DND-41 (cell line): ENCODE measurements at regions not wholly inside any gene's neighbourhood (a gene's known extent, or its start where the extent isn't known, plus 50 kb on each side); places are given as distances from the start of the nearest gene placed in this dataset.

Experiments
- ATAC-seq: fragments of 200-7000 bp; cut with Tn5 transposase; 3 replicates; pipeline ENCODE4 v1.9.1; 2021; ENCODE audit warnings: low read depth; ENCODE audit not compliant: insufficient read depth
- DNase-seq: peaks from one replicate; pipeline ENCODE4 v3.0.0-alpha.2; 2020
- H2AFZ ChIP-seq: 2 replicates; pipeline ENCODE4 v1.6.0; 2012; ENCODE audit warnings: low read depth, low read length
- H3K27ac ChIP-seq: 2 replicates; pipeline ENCODE4 v1.5.1; 2012; ENCODE audit warnings: low read length, inconsistent platforms
- H3K27me3 ChIP-seq: fragments of 200-600 bp; sonication (generic); 2 replicates; pipeline ENCODE4 v1.6.0; 2012; ENCODE audit warnings: low read length, mild to moderate bottlenecking, inconsistent platforms; ENCODE audit not compliant: insufficient read depth, poor library complexity
- H3K36me3 ChIP-seq: 2 replicates; pipeline ENCODE4 v1.5.1; 2012; ENCODE audit warnings: low read length, inconsistent platforms; ENCODE audit not compliant: insufficient read depth
- H3K4me1 ChIP-seq: 2 replicates; pipeline ENCODE4 v1.5.1; 2012; ENCODE audit warnings: mild to moderate bottlenecking, low read length; ENCODE audit not compliant: insufficient read depth
- H3K4me2 ChIP-seq: 2 replicates; pipeline ENCODE4 v1.6.0; 2012; ENCODE audit warnings: mild to moderate bottlenecking, moderate library complexity, low read length, inconsistent platforms; ENCODE audit not compliant: insufficient read depth
- H3K4me3 ChIP-seq, 2 experiments: fragments of 200-600 bp in 1 of 2; shearing (Covaris generic) in 1 of 2; 2 replicates each; pipeline ENCODE4 v1.5.1; 2012 to 2016; ENCODE audit warnings: inconsistent platforms in 2 of 2, low read length in 2 of 2, mild to moderate bottlenecking in 2 of 2, low read depth in 1 of 2, moderate library complexity in 1 of 2
- H3K79me2 ChIP-seq: 2 replicates; pipeline ENCODE4 v1.6.0; 2012; ENCODE audit warnings: low read length, inconsistent platforms; ENCODE audit not compliant: insufficient read depth
- H3K9ac ChIP-seq: 2 replicates; pipeline ENCODE4 v1.6.0; 2012; ENCODE audit warnings: low read depth, mild to moderate bottlenecking, inconsistent platforms, low read length, moderate library complexity
- H3K9me3 ChIP-seq: 2 replicates; pipeline ENCODE4 v1.5.1; 2012; ENCODE audit warnings: low read length, moderate library complexity, mild to moderate bottlenecking, inconsistent platforms; ENCODE audit not compliant: insufficient read depth, severe bottlenecking
- H4K20me1 ChIP-seq: 2 replicates; pipeline ENCODE4 v1.6.0; 2012; ENCODE audit warnings: low read length; ENCODE audit not compliant: insufficient read depth
- EZH2 ChIP-seq: IDR thresholded peaks from 3 replicates; pipeline ENCODE4 v1.6.1; 2012; ENCODE audit warnings: borderline replicate concordance, low read depth, mild to moderate bottlenecking, moderate library complexity, low read length, inconsistent platforms; ENCODE audit not compliant: severe bottlenecking
- TF ChIP-seq, protein P1 (sequence below): IDR thresholded peaks from 2 replicates; pipeline ENCODE4 v1.5.1; 2012; ENCODE audit warnings: borderline replicate concordance, low read length, moderate library complexity, mild to moderate bottlenecking; ENCODE audit not compliant: poor library complexity, severe bottlenecking; ENCODE audit errors: extremely low read depth

DNA sequence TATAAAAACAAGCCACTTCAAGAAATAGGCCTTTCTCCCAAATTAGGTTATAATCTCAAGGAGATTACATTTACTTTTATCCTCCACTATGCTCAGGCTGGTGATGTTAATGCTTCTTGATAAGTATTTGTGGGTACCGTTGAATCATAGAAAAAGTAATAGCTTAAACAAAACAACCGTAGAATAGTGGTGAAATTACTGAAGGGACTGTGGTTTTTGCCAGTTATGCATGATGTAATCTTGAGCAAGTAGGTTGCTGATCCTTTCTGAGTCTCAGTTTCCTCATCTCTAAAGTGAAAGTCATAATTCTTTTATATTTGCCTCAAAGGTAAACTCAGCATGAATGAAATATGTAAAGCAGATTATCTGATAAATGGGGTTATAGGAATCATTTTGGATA lies 187.3 kb upstream of the JAG1 start:
- no peak overlapping the region for H3K4me2 ChIP-seq
- no peak for ATAC-seq
- no peaks in the 10 kb centered on the region for H4K20me1 ChIP-seq
- no peak overlapping the region for H2AFZ ChIP-seq
- H3K9me3 ChIP-seq, result no peaks in the 10 kb centered on the region
- H3K27ac ChIP-seq, result no peak overlapping the region
- no peaks in the 10 kb centered on the region for H3K36me3 ChIP-seq
- TF ChIP-seq, protein P1, sequence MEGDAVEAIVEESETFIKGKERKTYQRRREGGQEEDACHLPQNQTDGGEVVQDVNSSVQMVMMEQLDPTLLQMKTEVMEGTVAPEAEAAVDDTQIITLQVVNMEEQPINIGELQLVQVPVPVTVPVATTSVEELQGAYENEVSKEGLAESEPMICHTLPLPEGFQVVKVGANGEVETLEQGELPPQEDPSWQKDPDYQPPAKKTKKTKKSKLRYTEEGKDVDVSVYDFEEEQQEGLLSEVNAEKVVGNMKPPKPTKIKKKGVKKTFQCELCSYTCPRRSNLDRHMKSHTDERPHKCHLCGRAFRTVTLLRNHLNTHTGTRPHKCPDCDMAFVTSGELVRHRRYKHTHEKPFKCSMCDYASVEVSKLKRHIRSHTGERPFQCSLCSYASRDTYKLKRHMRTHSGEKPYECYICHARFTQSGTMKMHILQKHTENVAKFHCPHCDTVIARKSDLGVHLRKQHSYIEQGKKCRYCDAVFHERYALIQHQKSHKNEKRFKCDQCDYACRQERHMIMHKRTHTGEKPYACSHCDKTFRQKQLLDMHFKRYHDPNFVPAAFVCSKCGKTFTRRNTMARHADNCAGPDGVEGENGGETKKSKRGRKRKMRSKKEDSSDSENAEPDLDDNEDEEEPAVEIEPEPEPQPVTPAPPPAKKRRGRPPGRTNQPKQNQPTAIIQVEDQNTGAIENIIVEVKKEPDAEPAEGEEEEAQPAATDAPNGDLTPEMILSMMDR, result no peak
- no peak for TF ChIP-seq EZH2
- H3K9ac ChIP-seq, result no peak overlapping the region
- no peaks in the 10 kb centered on the region for H3K4me1 ChIP-seq
- H3K4me3 ChIP-seq, result no peak overlapping the region
- no peaks in the 10 kb centered on the region for H3K79me2 ChIP-seq
- DNase-seq, result no peak
- H3K27me3 ChIP-seq, result no peaks in the 10 kb centered on the region

DNA sequence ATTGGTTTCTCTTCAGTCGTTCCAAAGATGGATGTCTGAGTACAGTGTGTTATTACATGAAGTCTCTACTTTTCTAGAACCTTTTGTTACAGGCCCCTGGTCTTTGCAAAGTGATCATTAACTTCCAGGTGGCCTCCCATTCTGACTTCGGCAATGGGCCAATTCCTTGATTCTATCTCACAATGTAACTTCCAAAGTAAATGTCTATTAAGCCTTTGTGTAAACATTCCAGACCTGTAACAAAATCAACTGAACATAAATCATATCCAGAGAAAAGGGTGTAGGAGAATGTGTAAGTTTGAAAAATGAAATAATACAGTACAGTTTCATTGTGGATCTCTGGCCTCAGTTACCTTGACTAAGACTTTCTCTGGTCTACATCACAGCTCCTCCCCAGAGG lies 187.8 kb upstream of the JAG1 start:
- no peak for ATAC-seq
- Histone ChIP-seq H3K4me1 (no peaks in the 10 kb centered on the region), H3K9ac (no peak overlapping the region)

DNA sequence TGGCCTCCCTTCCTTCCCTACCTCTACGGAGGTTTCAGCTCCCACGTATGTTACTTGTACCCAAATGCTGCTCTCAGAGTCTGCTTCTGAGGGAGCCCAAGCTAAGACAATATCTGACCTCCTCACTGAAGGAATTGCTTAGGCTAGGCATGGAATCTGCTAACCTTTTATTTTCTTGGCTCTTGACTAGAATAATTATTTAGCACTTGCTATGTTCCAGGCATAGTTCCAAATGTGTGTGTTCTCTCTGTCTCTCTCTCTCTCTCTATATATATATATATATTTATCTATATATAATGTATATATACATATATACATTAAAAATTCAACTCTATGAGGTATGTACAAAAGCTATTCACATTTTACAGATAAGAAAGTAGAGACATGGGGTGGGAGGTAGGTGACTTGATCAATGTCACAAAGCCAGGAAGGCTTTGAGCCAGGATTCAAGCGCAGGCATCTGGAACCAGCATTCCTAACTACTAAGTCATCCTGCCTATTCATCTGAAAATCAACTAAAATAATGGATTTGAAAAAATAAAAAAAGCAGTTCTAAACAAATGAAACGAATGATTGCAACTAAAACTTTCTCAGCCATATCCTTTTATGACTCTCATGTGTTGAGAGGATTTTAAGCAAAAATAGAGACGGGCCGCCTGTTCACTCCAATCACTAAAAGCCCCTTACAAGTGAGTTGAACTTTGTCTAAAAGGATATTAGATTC lies 189.7 kb upstream of the JAG1 start:
- no peak overlapping the region for H3K4me3 ChIP-seq
- H3K9me3 ChIP-seq, result no peaks in the 10 kb centered on the region
- no peaks in the 10 kb centered on the region for H3K79me2 ChIP-seq
- no peak overlapping the region for H2AFZ ChIP-seq
- H3K36me3 ChIP-seq, result no peaks in the 10 kb centered on the region
- H3K27ac ChIP-seq, result no peak overlapping the region
- no peak overlapping the region for H3K9ac ChIP-seq
- TF ChIP-seq, protein P1, result no peak
- no peak for TF ChIP-seq EZH2
- no peak overlapping the region for H3K4me2 ChIP-seq
- no peaks in the 10 kb centered on the region for H4K20me1 ChIP-seq
- no peaks in the 10 kb centered on the region for H3K4me1 ChIP-seq
- H3K27me3 ChIP-seq, result no peaks in the 10 kb centered on the region
- ATAC-seq, result no peak
- no peak for DNase-seq

More for the DNA sequence above, 187.8 kb upstream of the JAG1 start:
- H3K4me3 ChIP-seq, result no peak overlapping the region
- H3K27ac ChIP-seq, result no peak overlapping the region
- TF ChIP-seq, protein P1, result no peak
- no peak for TF ChIP-seq EZH2
- no peak overlapping the region for H2AFZ ChIP-seq
- no peak for DNase-seq
- H3K36me3 ChIP-seq, result no peaks in the 10 kb centered on the region
- no peaks in the 10 kb centered on the region for H3K9me3 ChIP-seq
- H4K20me1 ChIP-seq, result no peaks in the 10 kb centered on the region
- no peaks in the 10 kb centered on the region for H3K79me2 ChIP-seq
- H3K4me2 ChIP-seq, result no peak overlapping the region
- no peaks in the 10 kb centered on the region for H3K27me3 ChIP-seq
